Nephron progenitor cell (in vitro differentiated cells): ENCODE measurements at regions not wholly inside any gene's neighbourhood (a gene's known extent, or its start where the extent isn't known, plus 50 kb on each side); places are given as distances from the start of the nearest gene placed in this dataset.

Experiments
- DNase-seq: peaks from one replicate; pipeline ENCODE4 v3.0.0; 2021
- H3K27ac Mint-ChIP-seq: 2 replicates; pipeline ENCODE4 v1.8.0; 2021; ENCODE audit warnings: mild to moderate bottlenecking, moderate library complexity, mixed read lengths
- H3K27me3 Mint-ChIP-seq: 2 replicates; pipeline ENCODE4 v1.8.0; 2021; ENCODE audit warnings: mild to moderate bottlenecking, low read depth, mixed read lengths; ENCODE audit not compliant: poor library complexity
- H3K36me3 Mint-ChIP-seq: 2 replicates; pipeline ENCODE4 v1.8.0; 2021; ENCODE audit warnings: low read depth, mixed read lengths
- H3K4me1 Mint-ChIP-seq: 2 replicates; pipeline ENCODE4 v1.8.0; 2021; ENCODE audit warnings: mixed read lengths
- H3K4me3 Mint-ChIP-seq: 2 replicates; pipeline ENCODE4 v1.8.0; 2021; ENCODE audit warnings: mild to moderate bottlenecking, moderate library complexity, mixed read lengths
- H3K9me3 Mint-ChIP-seq: 2 replicates; pipeline ENCODE4 v1.8.0; 2021; ENCODE audit warnings: mild to moderate bottlenecking, moderate library complexity, mixed read lengths
- TF ChIP-seq, protein P1 (sequence below): fragments of 200-600 bp; sonication (generic); IDR thresholded peaks from 2 replicates; pipeline ENCODE4 v1.5.0; 2021; ENCODE audit warnings: antibody characterized with exemption

DNA sequence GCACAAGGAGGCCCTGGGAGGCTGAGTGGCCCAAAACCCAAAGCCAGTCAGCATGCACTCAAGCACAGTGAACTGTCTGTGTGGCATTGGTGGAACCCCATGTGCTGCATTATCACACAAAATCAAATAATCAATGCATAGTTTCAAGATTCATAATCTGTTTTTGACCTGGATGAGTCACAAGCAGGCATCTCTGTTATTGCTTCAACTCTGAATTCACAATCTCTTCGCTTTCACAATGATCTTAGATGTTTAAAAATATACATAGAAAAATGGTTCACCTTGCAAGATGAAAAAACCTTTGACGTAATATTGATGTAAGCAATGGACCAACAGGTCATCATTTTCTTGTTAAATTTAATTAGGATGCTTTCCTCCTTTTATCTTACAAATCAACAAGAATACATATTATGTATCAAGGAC, 455.4 kb downstream of the IRS2 start:
- DNase-seq: no peak
- Mint-ChIP-seq H3K4me1 (peaks cover 38% of the 10 kb centered on the region), H3K9me3 (no peaks in the 10 kb centered on the region), H3K27ac (no peak overlapping the region), H3K4me3 (no peak overlapping the region), H3K27me3 (no peaks in the 10 kb centered on the region), H3K36me3 (no peaks in the 10 kb centered on the region)
- TF ChIP-seq, protein P1, sequence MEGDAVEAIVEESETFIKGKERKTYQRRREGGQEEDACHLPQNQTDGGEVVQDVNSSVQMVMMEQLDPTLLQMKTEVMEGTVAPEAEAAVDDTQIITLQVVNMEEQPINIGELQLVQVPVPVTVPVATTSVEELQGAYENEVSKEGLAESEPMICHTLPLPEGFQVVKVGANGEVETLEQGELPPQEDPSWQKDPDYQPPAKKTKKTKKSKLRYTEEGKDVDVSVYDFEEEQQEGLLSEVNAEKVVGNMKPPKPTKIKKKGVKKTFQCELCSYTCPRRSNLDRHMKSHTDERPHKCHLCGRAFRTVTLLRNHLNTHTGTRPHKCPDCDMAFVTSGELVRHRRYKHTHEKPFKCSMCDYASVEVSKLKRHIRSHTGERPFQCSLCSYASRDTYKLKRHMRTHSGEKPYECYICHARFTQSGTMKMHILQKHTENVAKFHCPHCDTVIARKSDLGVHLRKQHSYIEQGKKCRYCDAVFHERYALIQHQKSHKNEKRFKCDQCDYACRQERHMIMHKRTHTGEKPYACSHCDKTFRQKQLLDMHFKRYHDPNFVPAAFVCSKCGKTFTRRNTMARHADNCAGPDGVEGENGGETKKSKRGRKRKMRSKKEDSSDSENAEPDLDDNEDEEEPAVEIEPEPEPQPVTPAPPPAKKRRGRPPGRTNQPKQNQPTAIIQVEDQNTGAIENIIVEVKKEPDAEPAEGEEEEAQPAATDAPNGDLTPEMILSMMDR: no peak

DNA sequence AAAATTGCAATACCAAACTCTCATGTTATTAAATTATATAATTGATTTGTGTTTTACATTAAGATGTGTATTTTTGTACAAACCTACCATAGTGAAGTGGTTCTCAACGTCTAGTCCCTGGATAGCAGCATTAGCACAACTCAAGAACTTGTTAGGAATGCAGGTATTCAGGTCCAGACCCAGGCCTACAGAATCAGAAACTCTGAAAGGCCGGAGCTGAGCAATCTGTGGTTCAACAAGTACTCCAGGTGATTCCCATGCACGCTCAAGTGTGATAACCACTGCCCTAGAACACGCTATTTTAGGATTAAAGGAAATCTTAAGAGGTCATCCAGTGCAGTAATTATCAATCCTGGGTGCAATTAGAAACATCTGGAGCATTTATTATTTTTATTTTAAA, 456.3 kb downstream of the IRS2 start:
- no peaks in the 10 kb centered on the region for H3K27me3 Mint-ChIP-seq
- TF ChIP-seq, protein P1: no peak
- no peaks in the 10 kb centered on the region for H3K36me3 Mint-ChIP-seq
- H3K4me1 Mint-ChIP-seq: peaks cover 38% of the 10 kb centered on the region
- H3K27ac Mint-ChIP-seq: no peak overlapping the region
- no peaks in the 10 kb centered on the region for H3K9me3 Mint-ChIP-seq
- DNase-seq: no peak
- no peak overlapping the region for H3K4me3 Mint-ChIP-seq

DNA sequence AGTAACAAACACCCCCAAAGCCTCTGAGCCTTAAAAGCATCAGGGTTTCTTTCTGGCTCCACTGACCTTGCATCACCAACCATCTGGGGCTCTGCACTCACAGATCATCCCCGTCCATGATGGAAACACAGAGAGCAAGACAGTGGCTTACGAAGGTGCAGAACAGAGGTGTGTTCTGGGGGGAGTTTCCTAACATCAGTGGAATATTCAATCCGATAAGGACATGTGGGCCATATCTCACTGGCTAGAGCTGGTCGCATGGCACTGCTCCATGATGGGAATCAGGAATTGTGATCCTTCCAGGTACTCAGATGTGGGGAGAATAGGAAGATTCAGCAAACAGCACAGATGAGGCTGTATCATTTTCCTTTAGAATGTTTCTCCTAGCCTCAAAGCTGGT, 457.2 kb downstream of the IRS2 start:
- no peaks in the 10 kb centered on the region for H3K27me3 Mint-ChIP-seq
- no peak for DNase-seq
- no peak overlapping the region for H3K27ac Mint-ChIP-seq
- H3K4me3 Mint-ChIP-seq: no peak overlapping the region
- H3K36me3 Mint-ChIP-seq: no peaks in the 10 kb centered on the region
- TF ChIP-seq, protein P1: no peak
- H3K4me1 Mint-ChIP-seq: peaks cover 31% of the 10 kb centered on the region
- H3K9me3 Mint-ChIP-seq: no peaks in the 10 kb centered on the region

DNA sequence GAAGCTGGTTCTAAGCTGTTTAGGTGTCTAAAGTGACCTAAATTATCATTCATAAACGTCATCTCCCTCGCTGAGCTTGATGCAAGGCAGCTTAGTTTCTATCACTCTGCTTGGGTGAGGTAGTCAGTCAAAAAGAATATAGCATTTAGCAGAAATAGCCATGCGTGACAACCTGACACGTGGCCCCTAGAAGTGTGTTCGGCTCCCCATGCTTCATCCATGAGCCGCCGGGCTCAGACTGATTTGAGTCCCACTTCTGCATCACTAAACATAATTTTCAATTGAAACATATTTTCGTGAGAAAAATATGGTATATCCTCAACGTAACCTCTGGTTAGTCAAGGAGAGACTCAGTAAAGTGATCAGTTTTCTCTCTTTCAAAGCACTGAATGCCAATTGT, 459.8 kb downstream of the IRS2 start:
- H3K4me1 Mint-ChIP-seq: peaks cover 6% of the 10 kb centered on the region
- H3K4me3 Mint-ChIP-seq: no peak overlapping the region
- no peak overlapping the region for H3K27ac Mint-ChIP-seq
- TF ChIP-seq, protein P1: no peak
- H3K27me3 Mint-ChIP-seq: no peaks in the 10 kb centered on the region
- H3K36me3 Mint-ChIP-seq: no peaks in the 10 kb centered on the region
- no peak for DNase-seq
- peaks cover 4% of the 10 kb centered on the region for H3K9me3 Mint-ChIP-seq

DNA sequence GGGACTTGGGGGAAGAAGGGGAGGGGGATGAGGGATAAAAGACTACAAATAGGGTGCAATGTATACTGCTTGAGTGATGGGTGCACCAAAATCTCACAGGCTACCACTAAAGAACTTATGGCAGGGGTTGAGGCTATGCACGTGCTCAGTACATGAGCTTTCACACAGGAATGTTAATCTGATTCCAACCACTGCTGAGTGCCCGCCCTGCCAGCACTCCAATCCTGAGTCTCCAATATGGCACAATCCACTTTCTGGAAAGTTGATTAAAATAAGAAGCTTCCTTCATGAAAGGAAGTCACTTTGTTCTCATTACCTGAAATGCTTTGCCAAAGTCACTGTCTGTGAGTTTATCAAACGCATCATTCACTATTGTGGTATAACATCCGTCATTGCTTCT, 463.0 kb downstream of the IRS2 start:
- Mint-ChIP-seq H3K36me3 (no peaks in the 10 kb centered on the region), H3K27ac (no peak overlapping the region), H3K27me3 (peaks cover 4% of the 10 kb centered on the region), H3K4me1 (no peaks in the 10 kb centered on the region), H3K4me3 (no peak overlapping the region), H3K9me3 (peaks cover 9% of the 10 kb centered on the region)
- TF ChIP-seq, protein P1: no peak
- DNase-seq: no peak

DNA sequence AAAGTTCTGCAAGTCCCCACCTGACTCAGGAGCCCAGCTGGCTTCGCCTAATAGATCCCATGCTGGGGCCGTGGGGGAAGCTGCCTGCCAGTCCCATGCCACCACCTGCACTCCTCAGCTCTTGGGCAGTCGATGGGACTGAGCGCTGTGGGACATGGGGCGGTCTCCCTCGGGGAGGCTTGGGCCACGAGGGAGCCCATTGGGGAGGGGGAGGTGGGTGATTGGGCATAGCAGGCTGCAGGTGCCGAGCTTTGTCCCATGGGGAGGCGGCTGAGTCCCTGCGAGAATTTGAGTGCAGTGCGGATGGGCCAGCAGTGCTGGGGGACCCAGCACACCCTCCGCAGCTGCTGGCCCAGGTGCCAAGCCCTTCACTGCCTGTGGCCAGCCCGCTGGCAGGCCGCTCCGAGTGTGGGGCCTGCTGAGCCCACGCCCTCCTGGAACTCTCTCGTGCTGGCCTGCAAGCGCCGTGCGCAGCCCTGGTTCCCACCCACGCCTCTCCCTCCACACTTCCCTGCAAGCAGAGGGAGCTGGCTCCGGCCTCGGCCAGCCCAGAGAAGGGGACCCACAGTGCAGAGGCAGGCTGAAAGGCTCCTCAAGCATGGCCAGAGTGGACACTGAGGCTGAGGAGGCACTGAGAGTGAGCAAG, 467.3 kb downstream of the IRS2 start:
- no peak overlapping the region for H3K4me3 Mint-ChIP-seq
- H3K36me3 Mint-ChIP-seq: no peaks in the 10 kb centered on the region
- no peak for DNase-seq
- H3K27me3 Mint-ChIP-seq: peaks cover 5% of the 10 kb centered on the region
- no peak overlapping the region for H3K27ac Mint-ChIP-seq
- TF ChIP-seq, protein P1: no peak
- H3K4me1 Mint-ChIP-seq: peaks cover 2% of the 10 kb centered on the region
- H3K9me3 Mint-ChIP-seq: peaks cover 25% of the 10 kb centered on the region
